GM19463 (cell line): ENCODE measurements at regions not wholly inside any gene's neighbourhood (a gene's known extent, or its start where the extent isn't known, plus 50 kb on each side); places are given as distances from the start of the nearest gene placed in this dataset.
"Not testable (repeated sequence)": the region's sequence is repeated elsewhere in the genome, so short reads cannot be mapped to it uniquely, and the experiment has no call there.

ENCODE experiments used
- ATAC-seq: cut with Tn5 transposase; IDR thresholded peaks from one replicate; pipeline ENCODE4 v1.9.1; 2021; ENCODE audit warnings: mild to moderate bottlenecking, moderate library complexity; ENCODE audit not compliant: unreplicated experiment

DNA sequence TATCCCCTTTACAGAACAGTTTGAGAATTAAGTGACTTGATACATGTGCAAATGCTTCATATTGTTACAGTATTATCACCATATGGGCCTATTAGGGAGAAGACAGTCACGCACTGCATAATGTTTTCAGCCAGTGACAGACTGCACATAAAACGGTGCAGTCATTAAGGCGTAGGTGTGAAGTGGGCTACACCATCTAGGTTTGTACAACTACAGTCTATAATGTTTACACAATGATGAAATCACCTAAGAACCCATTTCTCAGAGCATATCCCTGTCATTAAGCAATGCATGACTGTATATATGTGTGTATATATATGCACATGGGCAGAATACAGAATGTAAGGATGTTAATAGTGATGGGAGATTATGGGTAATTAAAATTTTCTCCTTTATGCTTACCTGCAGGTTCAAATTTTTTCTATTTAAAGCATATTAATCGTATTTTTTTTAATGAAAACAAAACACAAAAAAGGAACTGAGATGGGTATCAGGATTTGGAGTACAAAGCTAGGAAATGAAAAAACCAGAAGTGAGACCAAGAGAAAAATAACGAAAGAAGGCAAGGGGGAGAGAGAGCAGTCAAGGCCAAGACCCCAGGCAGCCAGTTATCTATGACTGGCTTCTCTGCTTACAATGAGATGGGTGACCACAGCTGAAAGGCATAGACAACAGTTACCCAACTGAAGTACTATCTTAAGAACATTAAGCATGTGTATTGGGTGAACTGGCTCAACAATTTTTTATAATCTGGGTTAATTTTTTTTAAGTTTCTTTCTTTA is 122.9 kb upstream of the DAB1 start:
- ATAC-seq: no peak

DNA sequence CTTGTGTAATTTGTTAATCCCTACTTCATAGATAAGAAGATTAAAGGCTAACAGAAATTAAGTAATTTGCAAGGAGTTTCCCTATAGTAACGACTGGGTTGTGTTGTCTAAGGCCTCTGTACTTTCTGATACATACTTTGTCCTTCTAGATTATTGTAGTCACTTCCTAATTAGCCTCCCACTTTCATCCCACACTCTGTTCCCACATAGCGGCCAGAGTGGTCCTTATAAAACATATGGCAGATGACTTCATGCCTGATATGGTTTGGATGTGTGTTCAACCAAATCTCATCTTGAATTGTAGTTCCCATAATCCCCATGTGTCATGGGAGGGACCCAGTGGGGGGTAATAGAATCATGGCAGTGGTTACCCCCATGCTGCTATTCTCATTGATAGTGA is 120.5 kb upstream of the DAB1 start:
- ATAC-seq: no peak

DNA sequence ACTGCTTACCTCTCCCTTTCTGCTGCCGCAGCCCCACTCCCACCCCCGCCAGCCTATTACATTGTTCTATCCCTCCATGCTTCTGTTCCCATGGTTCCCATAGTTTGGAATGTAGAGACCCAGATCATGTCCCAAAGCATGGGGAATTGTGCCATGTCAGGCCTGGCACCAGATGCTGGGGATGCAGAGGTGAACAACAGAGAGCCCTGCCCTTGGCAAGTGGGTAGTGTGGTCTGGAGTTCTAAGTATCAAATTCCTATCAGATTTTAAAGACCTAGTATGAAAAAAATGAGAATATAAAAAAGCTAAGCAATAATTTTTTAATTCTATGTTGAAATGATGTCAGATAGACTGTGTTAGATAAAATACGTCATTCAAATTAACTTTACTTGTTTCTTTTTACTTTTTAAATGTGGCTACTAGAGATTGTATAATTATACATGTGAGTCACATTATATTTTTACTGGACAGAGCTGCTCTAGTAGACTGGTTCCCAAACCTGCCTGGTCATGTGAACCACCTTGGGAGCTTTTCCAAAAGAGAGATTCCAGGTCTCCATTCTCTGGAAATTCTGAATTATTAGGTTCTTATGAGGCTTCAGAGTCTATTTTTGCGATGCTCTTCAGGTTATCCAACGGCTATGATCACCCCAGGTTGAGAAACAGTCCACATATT is 113.0 kb upstream of the DAB1 start:
- ATAC-seq: no peak

DNA sequence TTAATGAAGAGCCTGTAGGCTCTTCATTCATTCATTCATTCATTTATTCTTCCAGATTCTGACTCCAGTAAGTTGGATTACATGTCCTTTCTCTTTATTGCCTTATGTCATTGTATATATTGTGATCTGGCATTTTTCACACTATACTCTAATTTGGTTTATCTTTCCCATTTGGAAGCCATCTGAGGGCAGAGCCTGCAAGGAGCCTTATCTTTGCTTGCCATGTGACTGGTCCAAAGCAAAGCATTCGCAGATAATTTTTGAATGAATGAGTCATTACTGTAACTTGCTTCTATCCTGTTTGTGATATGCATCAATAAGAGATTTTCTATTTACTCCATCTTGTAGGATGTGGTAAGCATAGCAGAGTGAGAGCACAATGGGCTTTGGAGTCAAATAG is 108.4 kb upstream of the DAB1 start:
- no peak for ATAC-seq

DNA sequence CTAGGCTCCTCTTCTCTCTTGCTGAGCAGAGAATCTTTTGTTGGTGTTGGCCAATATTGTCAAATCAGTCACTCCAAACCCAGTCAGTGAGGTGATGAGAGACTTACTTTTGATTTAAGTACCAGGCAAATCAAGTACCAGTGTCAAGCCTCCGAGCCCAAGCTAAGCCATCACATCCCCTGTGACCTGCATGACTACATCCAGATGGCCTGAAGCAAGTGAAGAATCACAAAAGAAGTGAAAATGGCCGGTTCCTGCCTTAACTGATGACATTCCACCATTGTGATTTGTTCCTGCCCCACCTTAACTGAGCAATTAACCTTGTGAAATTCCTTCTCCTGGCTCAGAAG is 107.0 kb upstream of the DAB1 start:
- not testable (repeated sequence) for ATAC-seq

DNA sequence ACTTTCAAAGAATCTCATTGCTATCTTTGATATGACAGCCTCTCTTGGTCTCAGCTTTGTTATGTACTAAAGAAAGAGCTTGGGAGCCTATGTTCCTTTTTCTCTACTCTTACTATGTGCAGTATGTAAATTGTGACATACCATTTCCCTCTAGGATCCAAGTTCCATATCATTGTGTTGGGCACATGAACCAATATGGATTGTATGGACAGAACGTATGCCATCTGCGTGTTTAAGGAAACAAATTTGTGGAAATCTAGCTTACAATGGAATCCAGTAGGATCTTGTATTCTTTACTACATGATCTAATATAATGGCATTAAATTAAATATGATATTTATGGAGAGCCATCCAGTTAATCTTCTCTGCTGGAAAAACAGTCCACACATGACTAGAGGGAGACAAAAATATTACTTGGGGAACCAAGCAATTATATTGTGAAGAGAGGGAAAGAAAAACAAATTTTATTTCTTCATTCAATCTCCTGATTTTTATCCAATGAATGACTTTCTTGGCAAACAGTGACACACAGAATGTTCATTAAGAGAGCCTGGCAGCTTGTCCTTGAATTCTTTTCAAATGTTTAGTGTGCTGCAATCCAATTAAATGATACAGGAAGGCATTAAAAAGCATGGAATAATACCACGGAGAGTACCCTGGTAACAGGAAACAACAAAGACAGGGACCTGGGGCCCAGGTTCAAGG is 106.5 kb upstream of the DAB1 start:
- no peak for ATAC-seq

DNA sequence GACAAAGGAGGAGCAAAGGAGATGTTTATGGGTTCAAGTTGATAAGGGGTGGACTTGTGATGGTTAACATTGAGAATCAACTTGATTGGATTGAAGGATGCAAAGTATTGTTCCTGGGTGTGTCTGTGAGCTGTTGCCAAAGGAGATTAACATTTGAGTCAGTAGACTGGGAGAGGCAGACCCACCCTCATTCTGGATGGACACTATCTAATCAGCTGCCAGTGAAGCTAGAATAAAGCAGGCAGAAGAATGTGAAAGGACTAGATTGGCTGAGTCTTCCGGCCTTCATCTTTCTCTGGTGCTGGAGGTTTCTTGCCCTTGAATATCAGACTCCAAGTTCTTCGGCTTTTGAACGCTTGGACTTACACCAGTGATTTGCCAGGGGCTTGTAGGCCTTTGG is 98.7 kb upstream of the DAB1 start:
- no peak for ATAC-seq

DNA sequence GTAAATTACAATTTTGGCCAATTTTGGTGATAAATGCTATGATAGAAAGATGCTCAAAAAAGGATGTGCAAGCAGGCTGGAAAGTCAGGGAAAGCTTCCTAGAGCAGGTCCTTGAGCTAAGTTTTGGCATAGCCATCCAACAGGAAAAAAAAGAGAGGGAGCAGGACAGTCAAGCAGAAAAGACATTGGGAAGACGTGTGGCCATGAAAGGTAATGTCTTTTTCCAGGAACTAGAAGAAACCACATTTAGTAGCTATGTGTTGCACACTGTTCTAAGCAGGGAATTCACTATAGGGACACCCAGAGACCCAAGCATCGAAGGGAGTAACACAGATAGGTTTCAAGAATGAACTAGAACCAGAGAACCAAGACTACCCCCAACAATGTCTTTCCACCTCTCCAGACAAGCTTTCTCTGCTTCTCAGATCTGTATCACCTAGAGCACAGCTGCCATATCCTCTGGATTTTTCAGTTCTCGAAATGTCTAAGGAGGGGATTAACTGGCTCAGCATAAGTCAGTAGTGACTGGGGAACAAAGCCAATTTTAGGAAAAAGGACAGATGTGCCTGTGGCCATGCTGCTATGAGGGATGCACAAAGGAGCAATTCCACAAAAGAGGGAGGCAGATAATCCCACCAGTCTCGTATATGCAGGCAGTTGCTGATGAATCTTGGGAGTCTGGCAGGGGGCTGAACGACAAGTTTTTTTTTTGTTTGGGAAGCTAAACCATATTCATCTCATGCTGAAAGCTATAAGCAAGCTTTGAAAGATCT is 97.1 kb upstream of the DAB1 start:
- ATAC-seq: no peak

DNA sequence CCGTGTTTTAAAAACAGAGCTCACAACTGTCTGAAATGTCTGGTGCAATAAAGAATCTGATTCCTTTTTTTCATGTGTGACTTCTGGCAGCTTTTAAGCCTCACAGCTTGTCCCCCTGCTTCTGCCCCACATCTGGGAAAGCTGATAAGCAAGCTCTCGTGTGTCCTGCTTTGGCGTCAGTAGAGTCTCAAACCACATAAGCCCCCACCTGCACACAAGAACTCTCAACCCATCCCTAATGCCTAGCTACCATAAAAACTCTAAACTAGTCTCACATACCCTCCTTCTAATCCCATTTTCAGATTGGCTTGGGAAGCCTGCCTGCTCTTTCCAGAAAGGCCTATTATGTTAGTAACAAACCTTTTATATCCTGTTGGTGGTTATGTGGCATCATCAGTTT is 94.6 kb upstream of the DAB1 start:
- ATAC-seq: no peak

DNA sequence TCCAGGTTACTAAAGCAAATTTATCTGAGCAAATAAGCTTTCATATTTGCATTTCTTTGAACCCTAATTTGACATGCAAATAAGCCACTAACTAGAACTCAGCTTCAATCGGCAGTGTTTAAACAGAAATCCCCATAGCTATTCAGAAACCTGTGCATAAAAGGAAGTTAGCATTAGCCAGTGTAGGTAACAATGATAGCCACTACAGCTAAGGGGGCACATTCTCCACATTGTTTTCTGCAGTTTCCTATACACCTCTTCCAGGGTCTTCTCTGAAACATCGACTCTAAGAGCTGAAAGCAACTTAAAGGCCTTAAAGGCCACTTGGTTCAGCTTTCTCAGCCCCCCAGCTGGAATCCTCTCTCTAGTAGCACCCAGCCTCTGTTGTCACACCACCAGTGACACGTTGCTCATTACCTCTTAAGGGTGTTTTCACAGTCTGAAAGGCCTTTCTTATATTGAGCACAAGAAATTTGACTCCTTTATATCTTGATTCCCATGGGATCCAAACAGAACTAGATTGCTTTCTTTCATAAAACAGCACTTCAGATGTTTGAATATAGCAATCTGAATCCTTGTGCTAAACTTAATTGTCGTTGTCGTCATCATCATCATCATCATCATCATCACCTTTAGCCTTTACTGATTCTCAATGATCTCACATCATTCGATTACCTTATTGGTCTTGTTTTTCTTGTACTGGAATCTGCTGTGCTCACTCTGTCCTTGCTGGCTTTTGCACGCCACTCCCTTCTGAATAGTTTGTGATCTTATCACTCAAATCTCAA is 93.9 kb upstream of the DAB1 start:
- no peak for ATAC-seq

DNA sequence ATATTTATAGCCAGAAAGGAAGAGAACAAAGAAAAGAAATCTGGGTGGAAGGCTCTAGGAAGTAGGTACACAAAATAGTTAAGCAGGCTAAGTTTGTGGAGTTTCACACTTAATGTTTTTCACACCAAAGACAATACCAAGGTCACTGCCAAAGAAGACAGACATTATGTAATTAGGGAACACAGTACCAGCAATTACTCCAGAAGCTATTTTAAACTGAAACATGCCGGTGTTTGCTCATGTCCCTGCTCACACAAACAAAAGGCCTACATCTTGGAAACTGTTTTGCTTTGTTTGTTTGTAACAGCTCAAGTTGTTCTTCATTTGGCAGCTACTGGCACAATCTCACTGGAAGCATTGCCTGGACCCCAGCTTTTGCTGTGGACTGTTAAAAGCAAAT is 88.5 kb upstream of the DAB1 start:
- no peak for ATAC-seq

DNA sequence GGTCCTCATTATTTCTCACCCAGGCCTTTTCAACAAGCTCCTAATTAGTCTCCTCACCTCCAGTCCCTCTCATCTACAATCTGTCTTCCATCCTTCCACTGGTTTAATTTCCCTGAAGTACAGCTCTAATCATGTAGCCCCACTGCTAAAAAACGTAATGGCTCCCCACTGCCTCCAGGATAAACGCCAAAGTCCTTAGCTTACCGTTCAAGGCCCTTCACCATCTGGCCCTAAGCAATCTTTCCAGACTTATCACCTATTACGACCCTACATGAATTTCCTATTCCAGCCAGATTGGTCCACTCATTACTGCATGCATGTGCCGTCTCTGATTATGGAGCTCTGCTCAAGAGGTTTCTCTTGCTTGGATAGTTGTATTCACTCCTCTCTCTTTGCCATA is 83.1 kb upstream of the DAB1 start:
- ATAC-seq: no peak

DNA sequence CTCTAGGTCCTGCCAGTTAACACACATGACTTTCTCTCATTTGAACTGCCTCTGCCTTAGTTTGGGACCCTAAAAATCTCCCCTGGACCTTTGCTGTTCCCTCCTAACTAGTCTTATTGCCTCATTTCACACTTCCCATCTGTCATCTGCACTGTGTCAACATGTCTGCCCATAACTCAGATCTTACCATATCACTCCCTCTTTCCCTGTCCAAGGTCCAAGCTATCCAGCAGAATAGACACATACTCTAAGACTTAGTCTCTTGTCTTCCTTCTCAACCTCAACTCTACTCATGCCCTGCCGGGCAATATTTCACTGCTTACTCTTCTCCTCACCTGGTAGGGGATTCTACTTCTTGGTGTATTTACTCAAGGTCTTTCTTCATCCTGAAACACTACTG is 79.5 kb upstream of the DAB1 start:
- no peak for ATAC-seq

DNA sequence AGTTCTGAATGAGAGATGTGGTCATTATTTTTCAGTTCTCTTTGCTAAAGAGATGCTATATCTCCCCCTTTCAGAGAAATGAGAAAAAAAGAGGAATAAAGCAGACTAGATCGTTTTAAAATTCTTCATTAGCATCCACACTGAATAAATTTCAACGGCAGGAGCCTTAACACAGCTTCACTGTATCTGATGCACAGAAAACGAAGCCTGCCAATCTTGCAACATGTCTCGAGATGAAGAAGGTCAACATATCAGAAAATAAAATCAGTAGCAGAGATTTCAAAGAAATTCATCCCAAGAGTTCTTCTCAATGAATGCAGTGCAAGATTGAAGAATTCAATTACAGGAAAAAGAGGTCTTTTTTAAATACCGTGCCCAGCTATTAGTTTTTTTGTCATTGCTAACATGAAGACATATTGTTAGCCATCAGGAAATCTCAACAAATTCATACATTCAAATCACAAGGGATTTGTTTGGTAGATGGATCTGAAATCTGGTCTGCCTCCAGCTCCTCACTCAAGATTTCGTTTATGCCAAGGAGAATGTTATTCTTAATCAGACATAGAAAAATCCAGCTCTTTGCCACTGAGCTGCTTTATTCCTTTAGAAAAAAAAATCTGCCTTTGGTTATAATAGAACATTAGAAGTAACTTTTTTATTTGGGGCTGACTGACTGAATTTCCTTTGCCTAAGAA is 76.4 kb upstream of the DAB1 start:
- ATAC-seq: no peak

DNA sequence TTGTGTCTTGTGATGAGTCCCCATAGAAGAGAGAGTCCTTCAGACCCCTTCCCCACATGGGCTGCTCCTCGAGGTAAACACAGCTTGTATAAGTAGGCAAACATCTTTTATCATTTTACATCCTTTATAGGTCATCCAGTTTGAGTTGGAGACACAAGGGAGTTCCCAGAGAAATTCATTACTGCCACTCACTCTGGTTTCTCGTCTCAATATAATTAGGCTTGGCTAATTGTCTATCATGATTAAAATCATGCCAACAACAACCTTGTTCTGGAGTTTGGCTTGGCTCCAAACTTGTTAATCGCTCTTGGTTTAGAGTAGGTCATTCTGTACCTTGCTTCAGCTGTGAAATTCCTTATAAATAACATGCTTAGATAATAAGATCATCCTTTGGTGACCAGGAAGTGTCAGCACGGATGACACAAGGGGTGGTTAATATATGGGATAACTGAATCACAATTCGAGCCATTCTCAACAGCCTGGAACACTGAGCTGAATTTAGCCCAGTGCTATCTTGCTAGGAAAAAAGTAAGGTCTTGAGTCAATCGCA is 70.7 kb upstream of the DAB1 start:
- no peak for ATAC-seq

DNA sequence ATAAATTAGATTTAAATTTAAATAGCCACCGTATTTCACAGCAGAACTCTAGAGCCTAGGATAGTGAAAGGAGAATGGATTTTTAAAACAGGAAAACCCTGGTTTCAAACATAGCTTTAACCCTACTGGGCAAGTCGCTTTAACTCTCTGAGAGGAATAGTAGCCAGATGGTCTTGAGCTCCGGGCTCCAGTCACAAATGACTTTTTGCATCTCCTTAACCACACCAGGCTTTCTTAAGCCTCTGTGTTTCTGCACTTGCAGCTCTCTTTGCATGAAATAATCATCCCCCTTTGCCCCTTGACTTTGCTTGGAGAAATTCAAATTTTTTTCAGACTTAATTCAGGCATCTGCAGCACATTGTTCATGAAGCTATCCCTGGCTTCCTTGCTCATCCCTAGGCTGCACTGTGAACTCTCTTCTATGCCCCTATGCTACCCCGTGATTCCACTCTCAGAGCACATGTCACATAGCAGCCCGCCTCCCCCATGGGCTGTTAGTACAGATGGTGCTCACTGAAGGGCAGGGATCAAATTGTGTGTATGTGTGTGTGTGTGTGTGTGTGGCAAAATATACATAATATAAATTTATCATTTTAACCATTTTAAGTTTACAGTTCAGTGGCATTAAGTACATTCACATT is 68.8 kb upstream of the DAB1 start:
- no peak for ATAC-seq

DNA sequence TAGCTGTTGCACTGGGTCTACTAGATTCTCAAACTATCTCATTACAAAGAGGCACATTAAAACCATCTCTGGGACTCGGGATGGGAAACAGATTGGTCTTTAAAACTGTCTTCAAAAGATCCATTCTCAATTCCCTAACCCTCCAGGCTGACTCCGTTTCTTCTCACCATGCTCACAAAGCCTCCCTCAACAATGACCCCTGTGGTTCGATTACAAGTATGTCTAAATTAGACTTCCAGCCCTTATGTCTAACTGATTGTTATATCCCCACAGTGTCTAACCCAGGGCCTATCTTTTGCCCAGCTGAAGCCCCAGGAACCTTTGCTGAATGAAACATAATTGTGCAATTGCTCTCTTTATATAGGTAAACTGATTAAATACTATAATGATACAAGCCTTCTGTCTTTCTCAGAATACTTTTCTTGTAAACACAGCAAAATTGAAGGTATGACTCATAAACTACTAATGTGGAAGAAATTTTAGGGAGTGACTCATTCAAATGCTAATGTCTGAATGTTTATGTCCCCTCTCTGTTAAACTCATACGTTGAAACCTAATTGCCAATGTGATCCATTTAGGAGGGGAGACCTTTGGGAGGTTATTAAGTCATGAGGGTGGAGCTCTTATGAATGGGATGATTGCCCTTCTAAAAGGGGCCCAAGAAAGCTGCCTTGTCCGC is 65.6 kb upstream of the DAB1 start:
- ATAC-seq: no peak

DNA sequence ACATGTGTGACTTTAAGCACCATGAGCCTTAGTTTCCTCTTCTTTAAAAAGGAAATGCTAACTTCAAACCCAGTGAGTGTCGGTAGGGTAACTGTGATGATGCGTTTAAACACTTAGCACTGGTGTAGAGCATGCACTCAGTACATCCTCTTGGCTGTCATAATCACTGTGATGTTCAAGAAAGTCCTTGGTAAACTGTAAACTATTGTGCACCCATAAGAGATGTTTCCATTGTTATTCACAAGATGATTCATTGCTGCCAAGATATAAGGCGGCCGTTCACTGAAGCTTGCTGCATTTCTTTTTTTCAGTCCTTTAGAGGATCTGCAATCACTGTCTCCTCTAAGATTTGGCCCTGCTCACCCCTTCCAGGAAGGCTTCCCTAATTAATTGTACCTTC is 61.8 kb upstream of the DAB1 start:
- ATAC-seq: no peak

DNA sequence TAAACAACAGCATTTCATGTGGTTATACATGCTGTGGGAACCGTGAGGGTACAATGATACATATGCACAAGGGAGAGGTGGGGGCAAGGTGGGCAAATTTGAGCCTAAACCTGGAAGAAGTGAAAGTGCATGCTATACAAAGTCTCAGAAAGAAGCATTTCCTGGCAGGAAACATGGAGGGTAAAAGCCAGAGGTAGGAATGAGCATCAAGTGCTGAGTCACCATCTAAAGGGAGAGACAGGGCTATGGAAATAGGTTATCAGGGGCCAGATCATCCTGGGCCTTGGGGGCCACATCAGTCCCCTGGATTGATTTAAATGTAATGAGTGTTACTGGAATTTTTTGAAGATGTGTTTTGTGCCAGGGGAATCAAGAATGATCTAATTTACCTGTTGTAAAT is 60.1 kb upstream of the DAB1 start:
- no peak for ATAC-seq
